ENCODE measurements at regions not wholly inside any gene's neighbourhood (a gene's known extent, or its start where the extent isn't known, plus 50 kb on each side); places are given as distances from the start of the nearest gene placed in this dataset.
"Not testable (repeated sequence)": the region's sequence is repeated elsewhere in the genome, so short reads cannot be mapped to it uniquely, and the experiment has no call there.

- Histone ChIP-seq H3K27ac (peak overlapping the region in 7 of 8 donors; percentile 25 to 78 (median 60)), H3K9me3 (peaks cover 0 to 4% (median 0%) of the 10 kb centered on the region in 8 donors), H3K27me3 (replicated peaks in 1 of 7) (no peaks in the 10 kb centered on the region), H3K4me3 (no peak overlapping the region), H3K36me3 (no peaks in the 10 kb centered on the region), H3K4me1 (no peaks in the 10 kb centered on the region)
- intact Hi-C loops (cut with DNase I; ENCODE audit: low total_unique reads) = no loop called here
- no peak for TF ChIP-seq CTCF (IDR thresholded peaks at IDR 0.05 in 8 of 11, conservative IDR thresholded peaks at IDR 0.05 in 3 of 11)
- TF ChIP-seq POLR2AphosphoS5 (IDR thresholded peaks at IDR 0.05) = peak in 1 of 3 donors; percentile 52
- WGBS, 5 donors = 56 to 78% (median 65%) methylated on average over 2 of the region's 2 CpGs
- DNase-seq = no peak
Observed at GRCh38 chr3:86838927-86839326, 152.0 kb downstream of the VGLL3 start.

DNA sequence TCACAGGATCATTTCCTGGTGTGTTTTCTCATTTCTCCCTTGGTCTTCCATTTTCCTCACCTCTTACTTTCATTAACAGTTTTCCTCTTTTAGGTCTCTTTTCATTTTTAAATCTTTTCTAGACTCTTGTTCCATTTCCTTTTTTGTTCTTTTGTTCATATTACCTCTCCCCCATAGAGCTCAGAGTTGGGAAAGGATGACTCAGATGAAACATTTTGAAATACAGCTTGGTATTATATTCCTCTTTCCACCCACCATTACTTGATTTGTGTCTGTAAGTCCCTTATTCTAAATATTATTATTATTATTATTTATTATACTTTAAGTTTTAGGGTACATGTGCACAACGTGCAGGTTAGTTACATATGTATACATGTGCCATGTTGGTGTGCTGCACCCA is 153.1 kb downstream of the VGLL3 start:
- Histone ChIP-seq H3K27me3 (replicated peaks in 1 of 7) (no peaks in the 10 kb centered on the region), H3K36me3 (no peaks in the 10 kb centered on the region), H3K9me3 (peaks cover 0 to 4% (median 0%) of the 10 kb centered on the region in 8 donors), H3K4me1 (no peaks in the 10 kb centered on the region), H3K27ac (no peak overlapping the region), H3K4me3 (no peak overlapping the region)
- TF ChIP-seq CTCF (IDR thresholded peaks at IDR 0.05 in 8 of 11, conservative IDR thresholded peaks at IDR 0.05 in 3 of 11) (no peak), POLR2A (IDR thresholded peaks at IDR 0.05) (no peak), POLR2AphosphoS5 (IDR thresholded peaks at IDR 0.05) (no peak)
- intact Hi-C loops (cut with DNase I; ENCODE audit: low total_unique reads) = no loop called here
- 80 to 93% (median 90%) methylated on average over 1 of the region's 1 CpG for WGBS, 5 donors
- DNase-seq = no peak

GRCh38 chr3:86830566-86830965 is 160.4 kb downstream of the VGLL3 start:
- H3K27ac ChIP-seq = no peak overlapping the region
- H3K4me1 ChIP-seq = no peaks in the 10 kb centered on the region
- no peaks in the 10 kb centered on the region for H3K36me3 ChIP-seq
- no peak for DNase-seq
- TF ChIP-seq CTCF (IDR thresholded peaks at IDR 0.05 in 8 of 11, conservative IDR thresholded peaks at IDR 0.05 in 3 of 11) (no peak), POLR2AphosphoS5 (IDR thresholded peaks at IDR 0.05) (no peak), POLR2A (IDR thresholded peaks at IDR 0.05) (no peak)
- H3K27me3 ChIP-seq (replicated peaks in 1 of 7) = no peaks in the 10 kb centered on the region
- no peak overlapping the region for H3K4me3 ChIP-seq
- intact Hi-C loops (cut with DNase I; ENCODE audit: low total_unique reads) = no loop called here
- no peaks in the 10 kb centered on the region for H3K9me3 ChIP-seq
- 43 to 72% (median 63%) methylated on average over 1 of the region's 1 CpG for WGBS, 5 donors

DNA sequence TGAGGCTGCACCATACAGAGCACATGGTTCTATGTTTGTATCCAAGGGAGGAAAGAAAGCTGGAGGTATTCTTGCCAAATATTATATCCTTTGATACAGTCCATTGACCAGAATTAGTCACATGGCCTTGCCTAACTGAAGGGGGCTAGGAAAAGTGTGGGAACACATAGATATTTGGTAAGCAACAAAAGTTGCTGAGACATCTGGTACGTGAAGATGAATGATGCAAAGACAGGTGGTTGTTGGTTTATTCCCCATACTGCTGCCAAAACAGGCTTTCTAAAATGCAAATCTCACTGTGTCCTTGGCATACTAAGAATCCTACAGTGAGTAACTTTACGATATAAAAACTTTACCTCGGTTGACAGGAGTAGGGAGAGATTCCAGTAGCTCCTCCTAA is 162.2 kb downstream of the VGLL3 start:
- H3K27ac ChIP-seq = no peak overlapping the region
- DNase-seq = no peak
- no peak for TF ChIP-seq POLR2A (IDR thresholded peaks at IDR 0.05)
- no peak for TF ChIP-seq CTCF (IDR thresholded peaks at IDR 0.05 in 8 of 11, conservative IDR thresholded peaks at IDR 0.05 in 3 of 11)
- no peak for TF ChIP-seq POLR2AphosphoS5 (IDR thresholded peaks at IDR 0.05)
- WGBS, 5 donors = 79 to 85% (median 81%) methylated on average over 3 of the region's 3 CpGs
- H3K4me1 ChIP-seq = no peaks in the 10 kb centered on the region
- no peaks in the 10 kb centered on the region for H3K9me3 ChIP-seq
- H3K36me3 ChIP-seq = no peaks in the 10 kb centered on the region
- no peak overlapping the region for H3K4me3 ChIP-seq
- H3K27me3 ChIP-seq (replicated peaks in 1 of 7) = no peaks in the 10 kb centered on the region
- intact Hi-C loops (cut with DNase I; ENCODE audit: low total_unique reads) = no loop called here

DNA sequence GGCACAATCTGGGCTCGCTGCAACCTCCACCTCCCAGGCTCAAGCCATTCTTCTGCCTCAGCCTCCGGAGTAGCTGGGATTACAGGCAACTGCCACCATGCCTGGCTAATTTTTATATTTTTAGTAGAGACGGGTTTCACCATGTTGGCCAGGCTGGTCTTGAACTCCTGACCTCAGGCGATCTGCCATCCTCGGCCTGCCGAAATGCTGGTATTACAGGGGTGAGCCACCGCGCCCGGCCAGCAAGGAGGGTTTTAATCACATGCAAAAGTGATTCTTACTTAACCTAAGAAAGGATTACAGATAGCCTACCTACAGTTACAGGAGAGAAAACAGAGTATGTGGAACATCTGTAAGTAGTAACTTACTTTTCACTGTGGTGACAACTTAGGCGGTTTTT is 163.4 kb downstream of the VGLL3 start:
- H3K27ac ChIP-seq; H3K27me3 ChIP-seq (replicated peaks in 1 of 7); H3K36me3 ChIP-seq; DNase-seq; H3K4me3 ChIP-seq; H3K9me3 ChIP-seq; H3K4me1 ChIP-seq; intact Hi-C loops (cut with DNase I; ENCODE audit: low total_unique reads): not testable (repeated sequence)
- WGBS, 5 donors = 93 to 94% (median 94%) methylated on average over 10 of the region's 10 CpGs
